Upper lobe of left lung (tissue), 4 donors: ENCODE measurements at regions not wholly inside any gene's neighbourhood (a gene's known extent, or its start where the extent isn't known, plus 50 kb on each side); places are given as distances from the start of the nearest gene placed in this dataset.

Source experiments
- CTCF ChIP-seq, 6 experiments: fragments of 450-650 bp in 4 of 6; fragments of 200-600 bp in 2 of 6; sonication (generic) in 2 of 6; IDR thresholded peaks; one replicate each; pipeline ENCODE4 v1.5.1; 2016 to 2019; ENCODE audit warnings: antibody characterized with exemption in 6 of 6
- EP300 ChIP-seq, 4 donors: sonication (generic); formaldehyde crosslinking; IDR thresholded peaks; one replicate each; pipeline ENCODE4 v1.5.1; 2017; ENCODE audit warnings: antibody characterized with exemption in 4 of 4, control low read depth in 2 of 4

- TF ChIP-seq EP300 (IDR thresholded peaks at IDR 0.05) (no peak), CTCF (IDR thresholded peaks at IDR 0.05) (no peak)
Observed at GRCh38 chr6:44042989-44043478, 84.2 kb downstream of the MRPL14 start.
